Head of caudate nucleus (tissue), 42 donors: ENCODE measurements at regions not wholly inside any gene's neighbourhood (a gene's known extent, or its start where the extent isn't known, plus 50 kb on each side); places are given as distances from the start of the nearest gene placed in this dataset.
"Not testable (repeated sequence)": the region's sequence is repeated elsewhere in the genome, so short reads cannot be mapped to it uniquely, and the experiment has no call there.

Experiments used
- DNase-seq, 42 donors: peaks; one replicate each; pipeline versions ENCODE4 v3.0.0 to v3.0.0-alpha.2; 2020 to 2021; ENCODE audit warnings: mixed read lengths in 7 of 42
- intact Hi-C: fragments of 100-400 bp; cut with DNase I; formaldehyde crosslinking; loops from one replicate; pipeline ENCODE4 v1.15.0; 2022

GRCh38 chr6:119829499-119829898 lies 479.9 kb upstream of the MAN1A1 start:
- intact Hi-C loops, DNase-seq: not testable (repeated sequence)

GRCh38 chr6:119829006-119829405 lies 479.4 kb upstream of the MAN1A1 start:
- DNase-seq: no peak
- intact Hi-C loops: no loop called here

DNA sequence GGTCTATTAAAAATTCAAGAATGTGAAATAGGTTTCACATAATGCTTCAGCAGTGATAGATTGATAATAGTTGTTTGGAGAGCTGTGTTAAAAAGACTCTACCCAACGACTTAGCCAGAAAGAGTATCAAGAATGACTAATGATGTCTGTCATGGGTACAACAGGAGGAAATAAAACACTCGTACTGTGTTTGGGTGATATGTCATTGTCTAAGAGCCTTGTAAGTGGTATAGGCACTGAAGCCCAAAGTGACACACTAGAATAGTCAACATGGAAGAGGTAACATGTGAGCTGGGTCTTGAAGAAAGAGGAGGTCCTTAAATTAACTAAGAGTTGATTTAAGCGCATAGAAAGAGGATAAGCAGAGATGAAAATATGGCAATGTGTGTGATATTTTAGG lies 471.8 kb upstream of the MAN1A1 start:
- intact Hi-C loops: no loop called here
- DNase-seq: no peak

DNA sequence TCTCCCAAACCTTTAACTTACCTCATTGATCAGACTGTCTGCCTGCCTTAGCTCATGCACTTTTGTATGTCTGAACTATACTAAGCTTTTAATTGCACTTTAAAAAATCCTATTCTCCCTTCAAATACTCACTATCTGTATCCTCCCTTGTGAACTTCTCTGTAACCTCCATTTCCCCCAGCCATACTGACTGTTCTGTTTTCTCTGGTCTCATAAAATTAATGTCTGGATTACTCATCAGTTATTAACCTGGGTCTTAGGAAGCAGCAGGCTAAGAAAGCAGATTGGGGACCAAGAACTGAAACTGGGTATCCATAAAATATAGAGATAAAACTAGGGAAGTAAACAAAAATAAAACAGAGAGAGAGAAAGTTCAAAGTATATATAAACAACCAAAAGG lies 469.3 kb upstream of the MAN1A1 start:
- DNase-seq: no peak
- intact Hi-C loops: no loop called here

DNA sequence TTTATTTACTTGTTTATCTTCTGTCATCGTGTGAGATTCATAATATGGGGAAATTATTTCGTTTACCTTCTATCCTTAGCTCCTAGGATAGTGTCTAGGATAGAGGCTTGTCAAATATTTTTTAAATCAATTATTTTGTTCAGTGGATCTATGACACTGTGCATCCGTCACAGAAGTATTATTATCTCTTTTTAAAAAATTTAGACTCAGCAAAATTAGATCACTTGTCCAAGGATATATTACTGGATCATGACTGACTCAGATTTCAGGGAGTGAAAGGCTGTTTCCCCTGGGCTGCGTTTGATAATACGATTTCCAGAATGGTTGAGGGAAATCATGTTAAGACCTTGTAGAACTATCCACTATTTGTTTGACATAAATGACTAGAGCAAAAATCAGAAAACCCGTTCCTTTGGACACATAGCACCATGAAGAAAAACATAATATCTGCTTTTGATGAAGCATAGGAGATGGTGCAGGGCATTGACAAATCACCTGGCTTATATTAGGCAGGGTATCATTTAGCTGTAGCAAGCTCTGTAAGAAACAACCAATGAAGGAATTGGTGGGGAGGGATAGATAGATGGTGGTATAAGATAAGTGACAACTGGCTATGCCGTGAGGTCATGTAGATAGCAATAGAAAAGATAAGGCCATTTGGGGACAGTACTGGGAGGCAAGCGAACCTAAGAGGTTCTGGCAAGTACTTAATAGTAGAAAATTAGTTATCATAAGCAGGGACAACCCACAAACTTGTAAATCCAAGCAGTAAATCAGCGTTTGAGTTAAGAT lies 465.2 kb upstream of the MAN1A1 start:
- no peak for DNase-seq
- intact Hi-C loops: no loop called here

DNA sequence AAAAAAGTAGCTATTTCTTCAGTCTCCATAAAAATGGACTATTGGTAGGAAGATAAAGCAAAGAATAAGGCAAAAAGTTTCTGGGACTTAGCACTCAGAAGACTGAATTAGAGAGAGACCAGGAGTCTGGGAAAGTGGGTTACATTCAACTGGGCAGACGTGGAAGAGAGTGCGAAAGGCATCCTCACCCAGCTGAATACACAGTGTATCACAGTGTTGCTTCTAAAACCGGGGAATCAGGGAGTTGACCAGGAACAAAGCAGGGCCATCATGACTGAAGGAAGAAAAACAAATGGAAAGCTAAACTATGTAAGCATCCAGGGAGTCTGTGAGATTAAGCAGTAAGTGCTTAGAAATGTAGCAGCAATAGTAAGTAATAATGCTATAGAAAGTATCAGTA lies 452.9 kb upstream of the MAN1A1 start:
- intact Hi-C loops: no loop called here
- DNase-seq: no peak

DNA sequence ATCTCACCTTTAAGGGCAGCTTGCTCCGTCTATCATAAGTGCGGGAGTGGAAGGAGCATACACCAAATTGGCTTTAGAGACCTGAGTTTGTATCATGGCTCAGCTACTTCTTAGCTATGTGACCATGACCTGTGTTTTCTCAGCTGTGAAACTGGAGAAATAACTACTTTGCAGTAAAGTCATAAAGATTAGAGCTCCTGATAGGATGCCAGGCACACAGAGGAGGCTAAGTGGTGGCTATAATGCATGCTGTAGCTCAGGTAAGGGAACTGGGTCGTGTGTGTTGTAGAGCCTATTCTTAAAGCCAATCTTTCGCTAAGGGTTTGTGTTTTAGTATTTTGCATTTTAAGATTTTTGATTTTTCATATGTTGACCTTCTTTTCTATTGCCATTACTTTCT lies 451.5 kb upstream of the MAN1A1 start:
- intact Hi-C loops: no loop called here
- no peak for DNase-seq

DNA sequence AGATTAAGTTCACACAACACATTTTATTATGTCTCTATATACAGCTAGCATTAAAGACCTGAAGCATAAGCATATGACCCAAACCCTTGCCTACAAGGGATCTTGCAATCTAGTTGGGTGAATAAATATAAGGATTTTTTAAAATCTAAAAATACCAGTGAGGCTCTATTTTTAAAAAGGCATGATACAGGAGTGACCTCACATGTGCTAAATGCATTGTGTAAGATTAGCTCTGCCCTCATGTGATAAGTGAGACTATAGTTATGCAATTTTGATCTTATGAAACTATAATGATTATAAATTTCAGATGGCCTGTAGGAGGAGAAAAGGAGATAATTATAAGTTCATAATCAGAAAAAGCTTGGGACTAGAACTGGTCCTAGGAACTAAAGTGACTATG lies 451.0 kb upstream of the MAN1A1 start:
- DNase-seq: no peak
- intact Hi-C loops: no loop called here

- intact Hi-C loops: no loop called here
- no peak for DNase-seq
Observed at GRCh38 chr6:119799596-119800509, 450.3 kb upstream of the MAN1A1 start.

DNA sequence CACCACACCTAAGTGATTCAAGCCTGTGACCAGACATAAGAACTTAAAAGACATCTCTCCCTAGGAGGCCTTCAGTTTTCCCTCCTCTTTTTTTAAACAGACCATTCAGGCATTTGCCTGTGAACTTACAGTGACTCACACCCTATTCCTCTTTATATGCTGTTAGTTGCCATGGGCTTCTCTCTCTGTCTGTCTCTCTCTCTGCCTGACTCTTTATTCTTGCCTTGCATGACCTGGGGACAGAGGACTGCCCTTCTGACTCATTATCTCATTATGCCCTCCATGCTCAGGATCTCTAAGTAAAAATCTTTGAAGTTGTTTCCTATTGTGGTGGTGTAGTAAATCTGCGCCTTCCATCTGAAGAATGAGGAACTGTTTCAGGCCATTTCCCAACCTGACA lies 442.2 kb upstream of the MAN1A1 start:
- DNase-seq: no peak
- intact Hi-C loops: no loop called here

DNA sequence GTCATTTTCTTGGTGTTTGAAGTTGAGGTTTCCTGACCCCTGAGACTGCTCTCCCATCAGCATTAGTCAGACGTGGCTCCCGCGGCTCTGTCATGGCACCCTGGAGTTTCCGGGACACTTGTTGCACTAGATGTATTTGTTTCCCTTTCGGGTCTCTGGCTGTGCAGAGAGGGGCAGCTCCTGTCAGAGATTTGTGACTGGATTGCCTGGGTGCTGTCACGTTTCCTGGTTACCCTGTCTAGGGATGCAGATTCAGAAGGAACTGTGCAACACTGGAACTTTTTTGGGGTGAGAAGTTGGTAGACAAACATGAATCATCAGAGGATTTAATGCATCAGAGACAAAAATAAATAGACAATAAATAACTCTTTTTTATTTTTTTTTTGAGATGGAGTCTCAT lies 431.8 kb upstream of the MAN1A1 start:
- no peak for DNase-seq
- intact Hi-C loops: no loop called here

DNA sequence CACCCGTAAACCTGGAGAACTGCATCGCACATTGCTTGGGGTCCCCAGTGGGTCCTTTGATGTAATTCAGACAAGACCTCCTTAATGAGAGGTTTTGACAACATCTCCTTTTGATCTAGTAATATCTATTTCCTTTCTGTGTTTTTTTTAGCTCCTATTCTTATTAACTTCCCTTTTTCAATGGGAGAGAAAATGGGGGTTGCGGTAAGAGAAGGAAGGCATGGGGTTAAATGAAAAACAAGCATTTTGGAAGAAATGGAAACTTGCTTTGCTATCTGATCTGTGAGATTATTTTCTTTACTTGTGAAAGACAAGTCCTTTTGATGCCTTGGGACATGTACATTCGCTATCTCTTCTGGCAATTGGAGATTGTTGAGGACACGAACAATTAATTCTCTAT lies 418.6 kb upstream of the MAN1A1 start:
- DNase-seq: no peak
- intact Hi-C loops: no loop called here

DNA sequence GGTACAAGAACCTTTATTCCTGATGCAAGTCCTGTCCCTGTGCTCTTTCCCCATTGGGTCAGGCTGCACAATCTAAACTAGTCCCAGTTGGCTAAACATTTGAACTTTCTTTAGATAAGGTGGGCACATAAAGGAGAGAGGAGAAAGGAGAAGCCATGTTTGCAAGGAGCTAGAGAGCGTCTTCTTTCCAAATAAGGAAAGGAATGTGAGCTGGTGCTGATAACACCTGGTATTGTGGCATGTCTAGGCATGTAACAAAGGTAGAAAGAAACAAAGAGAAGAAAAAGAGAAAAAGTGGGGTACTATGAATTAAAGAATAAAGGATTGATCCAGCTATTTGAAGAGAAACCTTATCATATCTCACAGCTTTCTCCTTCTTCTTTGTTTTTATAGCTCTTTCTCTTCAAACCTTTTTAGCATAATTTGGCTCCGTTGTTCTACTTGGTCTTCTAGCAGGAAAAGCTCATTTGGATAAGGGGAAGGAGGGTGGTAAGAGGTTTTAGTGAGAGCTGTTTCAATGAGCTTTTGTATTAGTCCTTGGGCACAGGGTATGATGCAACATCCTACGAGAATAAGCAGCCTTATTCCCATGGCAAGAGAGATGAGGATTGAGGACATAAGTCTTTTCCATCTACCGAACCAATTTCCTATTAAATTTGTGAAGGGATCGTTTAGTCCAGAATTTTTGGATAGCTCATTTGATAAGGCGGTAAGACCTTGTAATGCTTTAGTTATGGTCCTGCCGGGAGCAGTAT lies 415.5 kb upstream of the MAN1A1 start:
- DNase-seq: no peak
- intact Hi-C loops: no loop called here

DNA sequence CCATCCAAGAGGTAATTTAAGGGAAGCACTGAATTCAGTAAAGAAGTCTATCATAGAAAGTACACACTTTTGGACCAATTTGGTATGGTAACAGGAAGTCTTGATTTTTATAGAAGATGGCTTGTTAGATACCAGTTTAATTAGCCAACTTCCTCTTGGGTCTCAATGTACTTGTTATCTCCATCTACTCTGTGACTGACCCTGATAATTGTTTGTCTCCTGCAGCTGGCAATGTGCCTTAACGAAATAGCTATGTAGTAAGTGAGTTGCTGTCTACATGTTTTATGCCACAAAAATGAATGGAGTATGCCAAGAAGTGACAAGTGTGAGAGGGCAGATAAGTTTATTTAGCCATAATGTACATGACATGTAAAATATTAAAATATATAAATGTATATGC lies 410.5 kb upstream of the MAN1A1 start:
- no peak for DNase-seq
- intact Hi-C loops: no loop called here

GRCh38 chr6:119758385-119758784 lies 408.8 kb upstream of the MAN1A1 start:
- DNase-seq: no peak
- intact Hi-C loops: no loop called here

DNA sequence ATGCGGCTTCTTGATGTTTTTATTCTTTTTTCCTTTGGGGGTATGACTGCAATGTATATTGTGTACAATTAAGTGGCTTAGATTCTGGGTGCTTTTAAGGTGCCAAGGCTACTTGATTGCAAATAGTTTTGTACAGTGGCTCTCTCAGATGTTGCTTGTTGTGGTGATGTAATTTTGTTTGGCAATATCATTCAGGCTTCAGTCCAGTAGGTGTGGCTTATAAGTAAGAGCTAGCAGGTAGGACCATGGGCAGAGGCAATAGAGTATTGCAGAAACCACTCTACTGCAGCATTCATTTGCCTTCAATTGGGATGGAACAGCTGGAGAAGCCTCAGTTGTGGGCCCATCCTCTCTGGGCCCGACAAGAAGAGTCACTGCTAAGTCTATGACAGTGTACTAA lies 407.9 kb upstream of the MAN1A1 start:
- DNase-seq: no peak
- intact Hi-C loops: no loop called here

- DNase-seq: no peak
- intact Hi-C loops: no loop called here
Observed at GRCh38 chr6:119749335-119749734, 399.8 kb upstream of the MAN1A1 start.

DNA sequence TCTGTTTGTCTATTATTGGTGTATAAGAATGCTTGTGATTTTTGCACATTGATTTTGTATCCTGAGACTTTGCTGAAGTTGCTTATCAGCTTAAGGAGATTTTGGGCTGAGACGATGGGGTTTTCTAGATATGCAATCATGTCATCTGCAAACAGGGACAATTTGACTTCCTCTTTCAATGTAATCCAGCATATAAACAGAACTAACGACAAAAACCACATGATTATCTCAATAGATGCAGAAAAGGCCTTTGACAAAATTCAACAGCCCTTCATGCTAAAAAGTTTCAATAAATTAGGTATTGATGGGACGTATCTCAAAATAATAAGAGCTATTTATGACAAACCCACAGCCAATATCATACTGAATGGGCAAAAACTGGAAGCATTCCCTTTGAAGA lies 399.0 kb upstream of the MAN1A1 start:
- intact Hi-C loops: not testable (repeated sequence)

DNA sequence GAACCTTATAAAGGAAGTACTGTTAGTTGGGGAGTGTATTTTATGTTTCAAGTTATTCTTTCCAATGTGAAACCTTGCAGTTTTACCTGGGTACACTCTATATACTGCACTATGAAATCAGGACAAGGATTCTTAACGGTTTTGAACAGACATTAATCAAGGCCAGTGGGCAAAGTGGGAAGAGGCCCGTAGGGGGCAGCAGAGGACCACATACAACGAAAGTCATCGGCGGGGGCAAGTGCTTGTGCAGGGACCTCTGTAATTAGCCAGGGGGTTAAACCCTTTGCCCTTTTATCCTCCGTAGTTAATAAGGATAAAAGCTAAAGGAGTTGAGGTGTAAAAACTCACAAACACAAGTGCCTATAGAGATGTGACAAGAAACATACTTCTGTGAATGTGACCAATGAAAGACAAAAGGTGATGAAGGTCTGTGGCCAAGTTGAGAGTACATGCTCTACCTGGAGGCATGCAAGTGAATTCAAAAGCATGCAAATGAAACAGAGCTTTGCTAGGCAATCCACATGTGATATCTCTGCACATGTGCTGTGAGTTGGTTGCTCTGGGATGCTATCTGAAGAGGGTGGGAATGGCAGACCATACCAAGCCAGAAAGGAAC lies 392.7 kb upstream of the MAN1A1 start:
- DNase-seq: peak in 40 of 42 donors; percentile 9 to 82 (median 60)
- intact Hi-C loops: no loop called here

More for the DNA sequence above, 399.0 kb upstream of the MAN1A1 start:
- not testable (repeated sequence) for DNase-seq
